CD4-positive, alpha-beta T cell treated with Interleukin-21 for 1 hour (primary cell): ENCODE measurements at regions not wholly inside any gene's neighbourhood (a gene's known extent, or its start where the extent isn't known, plus 50 kb on each side); places are given as distances from the start of the nearest gene placed in this dataset.

ENCODE experiments used
- DNase-seq: peaks from one replicate; pipeline ENCODE4 v3.0.0-alpha.2; 2020

GRCh38 chr11:28504555-28505110 lies 396.4 kb downstream of the METTL15 start:
- no peak for DNase-seq

- no peak for DNase-seq
Observed at GRCh38 chr11:28495333-28495732, 387.1 kb downstream of the METTL15 start.

- no peak for DNase-seq
Observed at GRCh38 chr11:28491431-28491830, 383.2 kb downstream of the METTL15 start.

GRCh38 chr11:28490773-28491382 lies 382.7 kb downstream of the METTL15 start:
- DNase-seq = no peak

- DNase-seq = no peak
Observed at GRCh38 chr11:28488336-28488735, 380.1 kb downstream of the METTL15 start.

- DNase-seq = no peak
Observed at GRCh38 chr11:28483072-28483867, 375.1 kb downstream of the METTL15 start.

- no peak for DNase-seq
Observed at GRCh38 chr11:28482666-28483065, 374.5 kb downstream of the METTL15 start.

GRCh38 chr11:28481616-28482480 lies 373.7 kb downstream of the METTL15 start:
- DNase-seq = no peak

- DNase-seq = no peak
Observed at GRCh38 chr11:28480406-28480805, 372.2 kb downstream of the METTL15 start.

- DNase-seq = no peak
Observed at GRCh38 chr11:28476864-28477263, 368.7 kb downstream of the METTL15 start.

- no peak for DNase-seq
Observed at GRCh38 chr11:28476049-28476448, 367.9 kb downstream of the METTL15 start.

- DNase-seq = no peak
Observed at GRCh38 chr11:28472904-28473303, 364.7 kb downstream of the METTL15 start.

GRCh38 chr11:28471537-28471936 lies 363.3 kb downstream of the METTL15 start:
- no peak for DNase-seq

GRCh38 chr11:28470180-28470579 lies 362.0 kb downstream of the METTL15 start:
- DNase-seq = no peak

- DNase-seq = no peak
Observed at GRCh38 chr11:28466506-28466905, 358.3 kb downstream of the METTL15 start.

GRCh38 chr11:28464252-28464867 lies 356.2 kb downstream of the METTL15 start:
- no peak for DNase-seq

GRCh38 chr11:28463826-28464225 lies 355.6 kb downstream of the METTL15 start:
- DNase-seq = no peak

- no peak for DNase-seq
Observed at GRCh38 chr11:28461846-28462245, 353.7 kb downstream of the METTL15 start.

GRCh38 chr11:28461338-28461737 lies 353.1 kb downstream of the METTL15 start:
- no peak for DNase-seq

- DNase-seq = no peak
Observed at GRCh38 chr11:28460348-28460747, 352.2 kb downstream of the METTL15 start.

GRCh38 chr11:28459912-28460311 lies 351.7 kb downstream of the METTL15 start:
- DNase-seq = no peak

- no peak for DNase-seq
Observed at GRCh38 chr11:28457481-28458065, 349.4 kb downstream of the METTL15 start.
